Colonic mucosa (tissue), 4 donors: ENCODE measurements at regions not wholly inside any gene's neighbourhood (a gene's known extent, or its start where the extent isn't known, plus 50 kb on each side); places are given as distances from the start of the nearest gene placed in this dataset.

ENCODE experiments used
- DNase-seq: peaks from one replicate; pipeline ENCODE4 v3.0.0-alpha.2; 2020
- H3K27ac ChIP-seq: fragments of 200-600 bp; one replicate; pipeline ENCODE4 v1.8.0; 2021
- H3K27me3 ChIP-seq: fragments of 200-600 bp; one replicate; pipeline ENCODE4 v1.8.0; 2021
- H3K36me3 ChIP-seq: fragments of 200-600 bp; one replicate; pipeline ENCODE4 v1.8.0; 2021
- H3K4me1 ChIP-seq: fragments of 200-600 bp; one replicate; pipeline ENCODE4 v1.8.0; 2021; ENCODE audit warnings: mild to moderate bottlenecking
- H3K4me3 ChIP-seq: fragments of 200-600 bp; one replicate; pipeline ENCODE4 v1.8.0; 2021
- H3K9ac ChIP-seq, 2 donors: one replicate each; pipeline ENCODE4 v1.7.0; 2013; ENCODE audit warnings: control low read depth in 2 of 2, low read depth in 2 of 2, low read length in 2 of 2
- H3K9me3 ChIP-seq: fragments of 200-600 bp; one replicate; pipeline ENCODE4 v1.8.0; 2021
- CTCF ChIP-seq: fragments of 200-600 bp; IDR thresholded peaks from one replicate; pipeline ENCODE4 v1.8.0; 2022; ENCODE audit warnings: antibody characterized with exemption, mild to moderate bottlenecking
- intact Hi-C: fragments of 100-400 bp; cut with DNase I; formaldehyde crosslinking; loops from one replicate; pipeline ENCODE4 v1.14.1; 2022
- donor health status: healthy.
- donor health status: DM: no; HTN: no; CAD: no.
- donor health status: DM: no; HTN: no; CAD: no.

- Histone ChIP-seq H3K9ac (no peak overlapping the region), H3K36me3 (no peaks in the 10 kb centered on the region), H3K4me3 (no peak overlapping the region), H3K9me3 (no peaks in the 10 kb centered on the region), H3K27me3 (no peaks in the 10 kb centered on the region), H3K4me1 (no peaks in the 10 kb centered on the region), H3K27ac (no peak overlapping the region)
- intact Hi-C loops, result no loop called here
- TF ChIP-seq CTCF, result no peak
- no peak for DNase-seq
Observed at GRCh38 chr3:160081958-160082533, 93.4 kb downstream of the IL12A start.

- no peak for TF ChIP-seq CTCF
- intact Hi-C loops, result no loop called here
- Histone ChIP-seq H3K9me3 (no peaks in the 10 kb centered on the region), H3K4me3 (no peak overlapping the region), H3K36me3 (no peaks in the 10 kb centered on the region), H3K9ac (no peak overlapping the region), H3K27ac (no peak overlapping the region), H3K27me3 (no peaks in the 10 kb centered on the region), H3K4me1 (no peaks in the 10 kb centered on the region)
- no peak for DNase-seq
Observed at GRCh38 chr3:160084998-160085397, 96.4 kb downstream of the IL12A start.

GRCh38 chr3:160088492-160089137 is 100.0 kb downstream of the IL12A start:
- H3K9me3 ChIP-seq, result no peaks in the 10 kb centered on the region
- no peak overlapping the region for H3K4me3 ChIP-seq
- no peak overlapping the region for H3K9ac ChIP-seq
- DNase-seq, result no peak
- no peak for TF ChIP-seq CTCF
- no peaks in the 10 kb centered on the region for H3K4me1 ChIP-seq
- no peaks in the 10 kb centered on the region for H3K36me3 ChIP-seq
- intact Hi-C loops, result no loop called here
- no peak overlapping the region for H3K27ac ChIP-seq
- no peaks in the 10 kb centered on the region for H3K27me3 ChIP-seq

GRCh38 chr3:160090653-160091052 is 102.0 kb downstream of the IL12A start:
- no peak overlapping the region for H3K9ac ChIP-seq
- no peak for TF ChIP-seq CTCF
- intact Hi-C loops, result no loop called here
- H3K27ac ChIP-seq, result no peak overlapping the region
- no peak for DNase-seq
- H3K9me3 ChIP-seq, result no peaks in the 10 kb centered on the region
- H3K4me1 ChIP-seq, result no peaks in the 10 kb centered on the region
- no peaks in the 10 kb centered on the region for H3K36me3 ChIP-seq
- no peak overlapping the region for H3K4me3 ChIP-seq
- no peaks in the 10 kb centered on the region for H3K27me3 ChIP-seq

- Histone ChIP-seq H3K9ac (no peak overlapping the region), H3K27me3 (no peaks in the 10 kb centered on the region), H3K9me3 (no peaks in the 10 kb centered on the region), H3K36me3 (no peaks in the 10 kb centered on the region), H3K4me1 (no peaks in the 10 kb centered on the region), H3K4me3 (no peak overlapping the region), H3K27ac (no peak overlapping the region)
- DNase-seq, result no peak
- no peak for TF ChIP-seq CTCF
- intact Hi-C loops, result no loop called here
Observed at GRCh38 chr3:160091441-160091840, 102.8 kb downstream of the IL12A start.
